Progenitor cell of endocrine pancreas (in vitro differentiated cells): ENCODE measurements at regions not wholly inside any gene's neighbourhood (a gene's known extent, or its start where the extent isn't known, plus 50 kb on each side); places are given as distances from the start of the nearest gene placed in this dataset.
"Not testable (repeated sequence)": the region's sequence is repeated elsewhere in the genome, so short reads cannot be mapped to it uniquely, and the experiment has no call there.

ENCODE experiments used
- DNase-seq: peaks from one replicate; pipeline ENCODE4 v3.0.0; 2021; ENCODE audit warnings: low spot score; ENCODE audit not compliant: unreplicated experiment
- H3K27ac Mint-ChIP-seq: 2 replicates; pipeline ENCODE4 v1.8.0; 2021; ENCODE audit warnings: mild to moderate bottlenecking, moderate library complexity, mixed read lengths
- H3K27me3 Mint-ChIP-seq: 2 replicates; pipeline ENCODE4 v1.8.0; 2021; ENCODE audit warnings: mixed read lengths
- H3K36me3 Mint-ChIP-seq: 2 replicates; pipeline ENCODE4 v1.8.0; 2022; ENCODE audit warnings: mixed read lengths; ENCODE audit not compliant: insufficient read depth
- H3K4me1 Mint-ChIP-seq: 2 replicates; pipeline ENCODE4 v1.8.0; 2021; ENCODE audit warnings: low read depth, mixed read lengths
- H3K4me3 Mint-ChIP-seq: 2 replicates; pipeline ENCODE4 v1.8.0; 2021; ENCODE audit warnings: low read depth, mild to moderate bottlenecking, moderate library complexity, mixed read lengths
- H3K9me3 Mint-ChIP-seq: 2 replicates; pipeline ENCODE4 v1.8.0; 2021; ENCODE audit warnings: low read depth, mixed read lengths
- TF ChIP-seq, protein P1 (sequence below): fragments of 200-600 bp; sonication (generic); IDR thresholded peaks from one replicate; pipeline ENCODE4 v1.5.0; 2021; ENCODE audit warnings: antibody characterized with exemption, mild to moderate bottlenecking; ENCODE audit not compliant: unreplicated experiment

DNA sequence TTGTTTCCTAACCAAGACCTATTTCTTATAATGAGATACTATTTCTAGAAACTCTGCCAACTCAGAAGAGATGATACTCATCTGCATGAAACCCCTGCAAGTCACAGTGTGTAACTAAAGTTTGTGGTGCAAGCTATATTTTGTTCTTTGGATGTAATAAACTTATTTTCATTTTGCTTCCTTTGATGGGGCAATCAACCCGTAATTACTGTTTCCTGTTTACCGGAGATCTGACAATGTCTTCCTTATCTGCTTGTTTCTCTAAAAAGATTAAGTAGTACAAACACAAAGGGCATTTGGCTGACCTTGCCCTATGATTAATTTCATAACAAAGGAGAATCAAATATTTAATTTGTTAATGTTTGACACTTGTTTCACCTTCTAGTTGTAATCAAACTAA is 846.6 kb upstream of the ANO3 start:
- TF ChIP-seq, protein P1, sequence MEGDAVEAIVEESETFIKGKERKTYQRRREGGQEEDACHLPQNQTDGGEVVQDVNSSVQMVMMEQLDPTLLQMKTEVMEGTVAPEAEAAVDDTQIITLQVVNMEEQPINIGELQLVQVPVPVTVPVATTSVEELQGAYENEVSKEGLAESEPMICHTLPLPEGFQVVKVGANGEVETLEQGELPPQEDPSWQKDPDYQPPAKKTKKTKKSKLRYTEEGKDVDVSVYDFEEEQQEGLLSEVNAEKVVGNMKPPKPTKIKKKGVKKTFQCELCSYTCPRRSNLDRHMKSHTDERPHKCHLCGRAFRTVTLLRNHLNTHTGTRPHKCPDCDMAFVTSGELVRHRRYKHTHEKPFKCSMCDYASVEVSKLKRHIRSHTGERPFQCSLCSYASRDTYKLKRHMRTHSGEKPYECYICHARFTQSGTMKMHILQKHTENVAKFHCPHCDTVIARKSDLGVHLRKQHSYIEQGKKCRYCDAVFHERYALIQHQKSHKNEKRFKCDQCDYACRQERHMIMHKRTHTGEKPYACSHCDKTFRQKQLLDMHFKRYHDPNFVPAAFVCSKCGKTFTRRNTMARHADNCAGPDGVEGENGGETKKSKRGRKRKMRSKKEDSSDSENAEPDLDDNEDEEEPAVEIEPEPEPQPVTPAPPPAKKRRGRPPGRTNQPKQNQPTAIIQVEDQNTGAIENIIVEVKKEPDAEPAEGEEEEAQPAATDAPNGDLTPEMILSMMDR = no peak
- H3K27ac Mint-ChIP-seq = no peak overlapping the region
- no peak overlapping the region for H3K4me3 Mint-ChIP-seq
- no peaks in the 10 kb centered on the region for H3K36me3 Mint-ChIP-seq
- no peak for DNase-seq
- peaks cover 4% of the 10 kb centered on the region for H3K27me3 Mint-ChIP-seq
- peaks cover 3% of the 10 kb centered on the region for H3K9me3 Mint-ChIP-seq
- H3K4me1 Mint-ChIP-seq = peaks cover 2% of the 10 kb centered on the region

DNA sequence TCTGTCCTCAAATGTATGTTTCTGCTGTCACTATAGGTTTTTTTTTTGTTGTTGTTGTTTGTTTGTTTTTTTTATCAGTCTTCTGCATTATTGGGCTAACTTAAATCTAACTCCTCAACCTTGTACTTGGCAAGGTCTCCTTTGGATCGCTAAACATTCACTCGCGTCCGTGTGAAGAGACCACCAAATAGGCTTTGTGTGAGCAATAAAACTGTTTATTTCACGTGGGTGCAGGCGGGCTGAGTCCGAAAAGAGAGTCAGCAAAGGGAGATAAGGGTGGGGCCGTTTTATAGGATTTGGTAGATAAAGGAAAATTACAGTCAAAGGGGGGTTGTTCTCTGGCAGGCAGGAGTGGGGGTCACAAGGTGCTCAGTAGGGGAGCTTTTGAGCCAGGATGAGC is 845.6 kb upstream of the ANO3 start:
- H3K4me3 Mint-ChIP-seq, DNase-seq, H3K36me3 Mint-ChIP-seq: not testable (repeated sequence)

GRCh38 chr11:25488176-25488575 is 843.8 kb upstream of the ANO3 start:
- H3K4me3 Mint-ChIP-seq, H3K4me1 Mint-ChIP-seq, H3K27me3 Mint-ChIP-seq, H3K36me3 Mint-ChIP-seq, H3K9me3 Mint-ChIP-seq, DNase-seq, H3K27ac Mint-ChIP-seq: not testable (repeated sequence)

More for the DNA sequence above, 845.6 kb upstream of the ANO3 start:
- H3K27me3 Mint-ChIP-seq, H3K9me3 Mint-ChIP-seq, H3K27ac Mint-ChIP-seq, H3K4me1 Mint-ChIP-seq: not testable (repeated sequence)

DNA sequence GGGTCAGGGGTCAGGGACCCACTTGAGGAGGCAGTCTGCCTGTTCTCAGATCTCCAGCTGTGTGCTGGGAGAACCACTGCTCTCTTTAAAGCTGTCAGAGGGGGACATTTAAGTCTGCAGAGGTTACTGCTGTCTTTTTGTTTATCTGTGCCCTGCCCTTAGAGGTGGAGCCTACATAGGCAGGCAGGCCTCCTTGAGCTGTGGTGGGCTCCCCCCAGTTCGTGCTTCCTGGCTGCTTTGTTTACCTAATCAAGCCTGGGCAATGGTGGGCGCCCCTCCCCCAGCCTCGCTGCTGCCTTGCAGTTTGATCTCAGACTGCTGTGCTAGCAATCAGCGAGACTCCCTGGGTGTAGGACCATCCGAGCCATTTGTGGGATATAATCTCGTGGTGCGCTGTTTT is 830.5 kb upstream of the ANO3 start:
- not testable (repeated sequence) for H3K27ac Mint-ChIP-seq, H3K4me1 Mint-ChIP-seq, H3K27me3 Mint-ChIP-seq, H3K9me3 Mint-ChIP-seq, DNase-seq, H3K36me3 Mint-ChIP-seq, H3K4me3 Mint-ChIP-seq

DNA sequence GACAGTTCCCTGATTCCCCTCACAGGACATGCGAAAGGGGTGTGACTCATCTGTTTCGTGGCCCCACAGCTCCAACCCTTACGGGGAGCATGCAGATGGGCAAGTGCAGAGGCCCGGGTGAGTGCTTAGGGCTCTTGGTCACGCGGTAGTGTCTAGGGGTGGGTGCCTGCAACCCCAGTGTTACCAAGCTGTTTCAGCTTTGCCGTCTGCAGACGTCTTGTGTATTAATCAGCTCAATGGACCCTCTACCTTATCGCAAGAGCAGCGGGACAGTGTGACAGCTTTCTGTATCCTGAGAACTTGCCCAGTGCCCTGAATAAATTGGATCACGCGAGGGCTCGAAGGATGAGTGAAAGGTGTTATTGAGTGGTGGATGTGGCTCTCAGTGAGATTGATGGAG is 816.4 kb upstream of the ANO3 start:
- H3K4me1 Mint-ChIP-seq = peaks cover 6% of the 10 kb centered on the region
- TF ChIP-seq, protein P1 = no peak
- no peak for DNase-seq
- no peak overlapping the region for H3K4me3 Mint-ChIP-seq
- peaks cover 17% of the 10 kb centered on the region for H3K9me3 Mint-ChIP-seq
- peaks cover 1% of the 10 kb centered on the region for H3K36me3 Mint-ChIP-seq
- no peak overlapping the region for H3K27ac Mint-ChIP-seq
- H3K27me3 Mint-ChIP-seq = no peaks in the 10 kb centered on the region

- no peaks in the 10 kb centered on the region for H3K36me3 Mint-ChIP-seq
- peaks cover 5% of the 10 kb centered on the region for H3K9me3 Mint-ChIP-seq
- no peak overlapping the region for H3K4me3 Mint-ChIP-seq
- H3K27me3 Mint-ChIP-seq = no peaks in the 10 kb centered on the region
- no peak overlapping the region for H3K27ac Mint-ChIP-seq
- H3K4me1 Mint-ChIP-seq = no peaks in the 10 kb centered on the region
- TF ChIP-seq, protein P1 = no peak
- no peak for DNase-seq
These were observed 811.5 kb upstream of the ANO3 start for GRCh38 chr11:25520459-25520858.

- no peak overlapping the region for H3K27ac Mint-ChIP-seq
- no peaks in the 10 kb centered on the region for H3K9me3 Mint-ChIP-seq
- TF ChIP-seq, protein P1 = no peak
- H3K4me1 Mint-ChIP-seq = no peaks in the 10 kb centered on the region
- DNase-seq = no peak
- H3K27me3 Mint-ChIP-seq = no peaks in the 10 kb centered on the region
- no peak overlapping the region for H3K4me3 Mint-ChIP-seq
- no peaks in the 10 kb centered on the region for H3K36me3 Mint-ChIP-seq
These were observed 804.1 kb upstream of the ANO3 start for GRCh38 chr11:25527841-25528240.
